H1 (cell line): ENCODE measurements at regions not wholly inside any gene's neighbourhood (a gene's known extent, or its start where the extent isn't known, plus 50 kb on each side); places are given as distances from the start of the nearest gene placed in this dataset.

Source experiments
- CEBPB ChIP-seq: IDR thresholded peaks from 2 replicates; pipeline ENCODE4 v1.6.1; 2012; ENCODE audit warnings: low read depth, low read length
- GTF2F1 ChIP-seq: IDR thresholded peaks from 2 replicates; pipeline ENCODE4 v1.6.1; 2012; ENCODE audit warnings: low read depth, low read length, improper control_type of control experiment, borderline replicate concordance
- NANOG ChIP-seq: IDR thresholded peaks from 2 replicates; pipeline ENCODE4 v1.6.1; 2011; ENCODE audit warnings: low read length, low read depth, mild to moderate bottlenecking, inconsistent platforms; ENCODE audit not compliant: insufficient read depth, poor library complexity, severe bottlenecking
- RXRA ChIP-seq: IDR thresholded peaks from 2 replicates; pipeline ENCODE4 v1.6.1; 2011; ENCODE audit warnings: low read depth, mild to moderate bottlenecking, low read length, moderate library complexity; ENCODE audit not compliant: insufficient read depth
- TF ChIP-seq, protein P1 (sequence below), 3 experiments: IDR thresholded peaks; 1 replicate in 2 of 3; 2 replicates in 1 of 3; pipeline versions ENCODE4 v1.5.1 to v1.6.1; 2011; ENCODE audit warnings: low read length in 3 of 3, mild to moderate bottlenecking in 3 of 3, inconsistent platforms in 2 of 3, low read depth in 1 of 3, moderate library complexity in 1 of 3; ENCODE audit not compliant: insufficient read depth in 1 of 3; ENCODE audit errors: control extremely low read depth in 1 of 3
- TF ChIP-seq, protein P2 (sequence below): IDR thresholded peaks from 2 replicates; pipeline ENCODE4 v1.6.1; 2012; ENCODE audit warnings: inconsistent platforms

DNA sequence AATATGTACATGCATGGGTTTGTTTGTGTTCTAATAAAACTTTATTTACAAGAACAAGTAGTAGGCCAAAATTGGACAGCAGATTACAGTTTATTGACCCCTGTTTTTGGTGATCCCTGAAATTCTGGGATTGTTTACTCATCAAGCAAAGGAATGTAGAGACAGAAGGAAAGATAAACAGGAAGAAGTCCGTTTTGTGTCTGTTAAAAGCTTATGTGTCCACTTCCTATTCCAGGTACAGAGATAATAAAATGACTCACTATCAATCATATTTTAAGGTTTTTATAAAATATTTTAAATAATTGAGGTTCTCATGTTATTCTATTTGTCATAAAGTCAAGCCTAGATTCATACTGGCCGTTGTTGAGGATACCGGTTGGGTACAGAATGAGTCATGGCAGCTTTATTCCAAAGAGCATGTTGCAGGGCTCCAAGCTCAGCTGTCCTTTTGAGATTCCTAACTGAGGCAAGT is 214.9 kb upstream of the DAB2 start (continued):
- TF ChIP-seq, protein P1, sequence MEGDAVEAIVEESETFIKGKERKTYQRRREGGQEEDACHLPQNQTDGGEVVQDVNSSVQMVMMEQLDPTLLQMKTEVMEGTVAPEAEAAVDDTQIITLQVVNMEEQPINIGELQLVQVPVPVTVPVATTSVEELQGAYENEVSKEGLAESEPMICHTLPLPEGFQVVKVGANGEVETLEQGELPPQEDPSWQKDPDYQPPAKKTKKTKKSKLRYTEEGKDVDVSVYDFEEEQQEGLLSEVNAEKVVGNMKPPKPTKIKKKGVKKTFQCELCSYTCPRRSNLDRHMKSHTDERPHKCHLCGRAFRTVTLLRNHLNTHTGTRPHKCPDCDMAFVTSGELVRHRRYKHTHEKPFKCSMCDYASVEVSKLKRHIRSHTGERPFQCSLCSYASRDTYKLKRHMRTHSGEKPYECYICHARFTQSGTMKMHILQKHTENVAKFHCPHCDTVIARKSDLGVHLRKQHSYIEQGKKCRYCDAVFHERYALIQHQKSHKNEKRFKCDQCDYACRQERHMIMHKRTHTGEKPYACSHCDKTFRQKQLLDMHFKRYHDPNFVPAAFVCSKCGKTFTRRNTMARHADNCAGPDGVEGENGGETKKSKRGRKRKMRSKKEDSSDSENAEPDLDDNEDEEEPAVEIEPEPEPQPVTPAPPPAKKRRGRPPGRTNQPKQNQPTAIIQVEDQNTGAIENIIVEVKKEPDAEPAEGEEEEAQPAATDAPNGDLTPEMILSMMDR (IDR thresholded peaks at IDR 0.05; ENCODE audit: control extremely low read depth in 1 of 3, insufficient read depth in 1 of 3, low read depth in 1 of 3, low read length in 3 of 3), result no peak
- TF ChIP-seq GTF2F1 (no peak), CEBPB (no peak), RXRA (no peak), NANOG (no peak)
- TF ChIP-seq, protein P2, sequence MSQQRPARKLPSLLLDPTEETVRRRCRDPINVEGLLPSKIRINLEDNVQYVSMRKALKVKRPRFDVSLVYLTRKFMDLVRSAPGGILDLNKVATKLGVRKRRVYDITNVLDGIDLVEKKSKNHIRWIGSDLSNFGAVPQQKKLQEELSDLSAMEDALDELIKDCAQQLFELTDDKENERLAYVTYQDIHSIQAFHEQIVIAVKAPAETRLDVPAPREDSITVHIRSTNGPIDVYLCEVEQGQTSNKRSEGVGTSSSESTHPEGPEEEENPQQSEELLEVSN, result no peak
